Astrocyte of the cerebellum (primary cell): ENCODE measurements at regions not wholly inside any gene's neighbourhood (a gene's known extent, or its start where the extent isn't known, plus 50 kb on each side); places are given as distances from the start of the nearest gene placed in this dataset.
"Not testable (repeated sequence)": the region's sequence is repeated elsewhere in the genome, so short reads cannot be mapped to it uniquely, and the experiment has no call there.

Experiments
- DNase-seq: peaks from one replicate; pipeline ENCODE4 v3.0.0-alpha.2; 2011; ENCODE audit warnings: low read depth
- H3K4me3 ChIP-seq: 2 replicates; pipeline ENCODE4 v1.5.1; 2011; ENCODE audit warnings: mild to moderate bottlenecking, low read depth, low read length, moderate library complexity
- in situ Hi-C: cut with HindIII; loops from 2 replicates; pipeline ENCODE4 v1.10.0; 2017; ENCODE audit warnings: low sequenced_read_pairs
- TF ChIP-seq, protein P1 (sequence below): IDR thresholded peaks from 2 replicates; pipeline ENCODE4 v1.5.1; 2012; ENCODE audit warnings: low read length, low read depth, moderate library complexity, mild to moderate bottlenecking; ENCODE audit errors: missing control alignments

DNA sequence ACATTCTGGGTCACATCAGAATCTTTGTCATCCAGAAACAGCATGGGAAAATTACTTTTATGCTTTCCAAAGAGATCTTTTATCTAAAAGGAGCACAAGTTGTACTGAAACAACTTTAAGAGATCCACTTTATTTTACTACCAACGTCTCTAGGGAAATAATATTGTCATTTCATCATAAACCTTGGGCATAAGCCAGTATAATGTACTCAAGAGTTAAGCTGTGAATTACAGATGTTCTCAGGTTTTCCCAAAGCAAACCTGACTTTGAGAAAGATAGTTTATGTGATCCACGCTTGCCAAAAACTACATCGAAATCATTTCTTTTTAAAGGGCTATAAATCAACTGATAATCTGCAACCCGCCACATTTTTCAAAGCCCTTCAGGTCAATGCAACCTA lies 124.1 kb upstream of the CRBN start:
- TF ChIP-seq, protein P1, sequence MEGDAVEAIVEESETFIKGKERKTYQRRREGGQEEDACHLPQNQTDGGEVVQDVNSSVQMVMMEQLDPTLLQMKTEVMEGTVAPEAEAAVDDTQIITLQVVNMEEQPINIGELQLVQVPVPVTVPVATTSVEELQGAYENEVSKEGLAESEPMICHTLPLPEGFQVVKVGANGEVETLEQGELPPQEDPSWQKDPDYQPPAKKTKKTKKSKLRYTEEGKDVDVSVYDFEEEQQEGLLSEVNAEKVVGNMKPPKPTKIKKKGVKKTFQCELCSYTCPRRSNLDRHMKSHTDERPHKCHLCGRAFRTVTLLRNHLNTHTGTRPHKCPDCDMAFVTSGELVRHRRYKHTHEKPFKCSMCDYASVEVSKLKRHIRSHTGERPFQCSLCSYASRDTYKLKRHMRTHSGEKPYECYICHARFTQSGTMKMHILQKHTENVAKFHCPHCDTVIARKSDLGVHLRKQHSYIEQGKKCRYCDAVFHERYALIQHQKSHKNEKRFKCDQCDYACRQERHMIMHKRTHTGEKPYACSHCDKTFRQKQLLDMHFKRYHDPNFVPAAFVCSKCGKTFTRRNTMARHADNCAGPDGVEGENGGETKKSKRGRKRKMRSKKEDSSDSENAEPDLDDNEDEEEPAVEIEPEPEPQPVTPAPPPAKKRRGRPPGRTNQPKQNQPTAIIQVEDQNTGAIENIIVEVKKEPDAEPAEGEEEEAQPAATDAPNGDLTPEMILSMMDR, result no peak
- in situ Hi-C loops, result loop anchor here (5.0 kb wide), 1 partner anchor 39 kb away; no protein-coding TSS in a partner anchor
- no peak for DNase-seq
- H3K4me3 ChIP-seq, result no peak overlapping the region

DNA sequence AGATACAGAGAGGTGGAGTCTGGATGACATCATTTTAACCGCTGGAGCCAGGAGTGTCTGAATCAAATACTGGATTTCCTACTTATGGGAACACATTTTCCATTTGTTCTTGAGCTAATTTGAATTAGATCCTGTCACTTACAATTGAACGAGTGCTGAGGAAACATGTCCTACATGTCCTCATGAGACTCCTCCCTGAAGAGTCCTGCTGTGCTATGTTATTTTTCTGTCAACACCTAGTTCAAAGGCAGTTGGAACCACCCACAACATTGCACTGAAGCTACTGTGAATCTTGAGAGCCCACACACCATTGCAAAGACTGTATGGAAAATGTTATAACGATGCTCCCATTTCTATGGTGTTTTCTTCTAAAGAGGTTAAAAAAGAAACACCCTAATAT lies 123.5 kb upstream of the CRBN start:
- TF ChIP-seq, protein P1, result no peak
- H3K4me3 ChIP-seq, result no peak overlapping the region
- in situ Hi-C loops, result loop anchor here (5.0 kb wide), 1 partner anchor 39 kb away; no protein-coding TSS in a partner anchor
- DNase-seq, result no peak

GRCh38 chr3:3301476-3301875 lies 122.0 kb upstream of the CRBN start:
- no peak for DNase-seq
- in situ Hi-C loops, result loop anchor here (5.0 kb wide), 1 partner anchor 41 kb away; no protein-coding TSS in a partner anchor
- H3K4me3 ChIP-seq, result no peak overlapping the region
- TF ChIP-seq, protein P1, result no peak

GRCh38 chr3:3296979-3297381 lies 117.5 kb upstream of the CRBN start:
- TF ChIP-seq, protein P1, result no peak
- no peak for DNase-seq
- in situ Hi-C loops, result no loop called here
- no peak overlapping the region for H3K4me3 ChIP-seq

GRCh38 chr3:3295586-3295985 lies 116.1 kb upstream of the CRBN start:
- in situ Hi-C loops, result no loop called here

DNA sequence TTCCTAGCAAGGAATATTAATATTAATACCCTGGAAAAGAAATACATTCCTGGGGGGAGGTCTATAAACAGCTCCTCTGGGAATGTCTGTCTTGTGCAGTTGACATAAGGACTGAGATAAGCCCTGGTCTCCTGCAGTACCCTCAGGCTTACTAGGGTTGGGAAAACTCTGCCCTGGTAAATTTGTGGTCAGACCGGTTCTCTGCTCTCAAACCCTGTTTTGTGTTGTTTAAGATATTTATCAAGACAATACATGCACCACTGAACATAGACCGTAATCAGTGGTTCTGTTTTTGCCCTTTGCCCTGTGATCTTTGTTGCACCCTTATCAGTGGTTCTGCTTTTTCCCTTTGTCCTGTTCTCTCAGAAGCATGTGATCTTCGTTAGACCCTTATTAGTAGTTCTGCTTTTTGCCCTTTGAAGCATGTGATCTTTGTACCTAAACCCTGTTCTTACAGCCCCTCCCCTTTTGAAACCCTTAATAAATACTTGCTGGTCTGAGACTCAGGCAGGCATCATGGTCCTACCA lies 112.3 kb upstream of the CRBN start:
- DNase-seq, H3K4me3 ChIP-seq, in situ Hi-C loops: not testable (repeated sequence)

More at GRCh38 chr3:3295586-3295985, 116.1 kb upstream of the CRBN start:
- no peak for DNase-seq
- TF ChIP-seq, protein P1, result no peak
- no peak overlapping the region for H3K4me3 ChIP-seq

- TF ChIP-seq, protein P1, result no peak
- no peak overlapping the region for H3K4me3 ChIP-seq
- no peak for DNase-seq
- in situ Hi-C loops, result no loop called here
These were observed 108.8 kb upstream of the CRBN start for GRCh38 chr3:3288255-3288654.
